WTC11 (cell line): ENCODE measurements at regions not wholly inside any gene's neighbourhood (a gene's known extent, or its start where the extent isn't known, plus 50 kb on each side); places are given as distances from the start of the nearest gene placed in this dataset.

Source experiments
- ATAC-seq: fragments of 200-7000 bp; cut with Tn5 transposase; 2 replicates; pipeline ENCODE4 v1.10.0; 2021; ENCODE audit warnings: mild to moderate bottlenecking, moderate library complexity
- CTCF ChIA-PET: fragments of 300-600 bp; sonication (Branson Sonifier 250); formaldehyde crosslinking; loops from one replicate; lab custom pipeline; 2021; ENCODE audit warnings: antibody characterized with exemption; lab: Charles Lee
- POLR2A ChIA-PET: fragments of 350-600 bp; sonication (Branson Sonifier 250); formaldehyde crosslinking; loops from one replicate; lab custom pipeline; 2021; ENCODE audit warnings: antibody characterized with exemption; lab: Charles Lee
- DNase-seq: peaks from one replicate; pipeline ENCODE4 v3.0.0; 2021; ENCODE audit warnings: low spot score
- H3K27ac Mint-ChIP-seq: 2 replicates; pipeline ENCODE4 v1.8.0; 2021; ENCODE audit warnings: mixed read lengths
- H3K27me3 Mint-ChIP-seq: 2 replicates; pipeline ENCODE4 v1.8.0; 2021; ENCODE audit warnings: low read depth, mild to moderate bottlenecking, moderate library complexity, mixed read lengths
- H3K36me3 Mint-ChIP-seq: 2 replicates; pipeline ENCODE4 v1.8.0; 2021; ENCODE audit warnings: mixed read lengths
- H3K4me1 Mint-ChIP-seq: 2 replicates; pipeline ENCODE4 v1.8.0; 2022; ENCODE audit warnings: mixed read lengths
- H3K4me3 Mint-ChIP-seq: 2 replicates; pipeline ENCODE4 v1.8.0; 2021; ENCODE audit warnings: mild to moderate bottlenecking, moderate library complexity, mixed read lengths
- H3K9me3 Mint-ChIP-seq: 2 replicates; pipeline ENCODE4 v1.8.0; 2021; ENCODE audit warnings: mixed read lengths
- ATF2 ChIP-seq: sonication (generic); formaldehyde crosslinking; IDR thresholded peaks from 2 replicates; pipeline ENCODE4 v1.8.1; 2022; ENCODE audit warnings: low read depth, missing genetic modification reagents, borderline replicate concordance
- ATF6 ChIP-seq: sonication (generic); formaldehyde crosslinking; IDR thresholded peaks from 2 replicates; pipeline ENCODE4 v1.8.1; 2023; ENCODE audit warnings: mild to moderate bottlenecking, missing genetic modification reagents
- E2F4 ChIP-seq: sonication (generic); formaldehyde crosslinking; IDR thresholded peaks from 2 replicates; pipeline ENCODE4 v1.8.1; 2022; ENCODE audit warnings: low read depth, mild to moderate bottlenecking, moderate library complexity, missing genetic modification reagents, borderline replicate concordance
- E2F5 ChIP-seq: sonication (generic); formaldehyde crosslinking; IDR thresholded peaks from 2 replicates; pipeline ENCODE4 v1.8.1; 2022; ENCODE audit warnings: mild to moderate bottlenecking, moderate library complexity, missing genetic modification reagents
- ERG ChIP-seq: fragments of 250-450 bp; sonication (Bioruptor Pico); IDR thresholded peaks from 2 replicates; pipeline ENCODE4 v1.8.0; 2021; ENCODE audit warnings: mild to moderate bottlenecking
- GRHL2 ChIP-seq: fragments of 250-450 bp; sonication (Bioruptor Pico); IDR thresholded peaks from 2 replicates; pipeline ENCODE4 v1.8.0; 2022; ENCODE audit warnings: mild to moderate bottlenecking, moderate library complexity; ENCODE audit not compliant: insufficient replicate concordance, severe bottlenecking
- GTF2I ChIP-seq: fragments of 250-450 bp; sonication (Bioruptor Pico); conservative IDR thresholded peaks from 2 replicates; pipeline ENCODE4 v1.4.0; 2021; ENCODE audit warnings: mild to moderate bottlenecking
- HMGA2 ChIP-seq: fragments of 250-450 bp; sonication (Bioruptor Pico); IDR thresholded peaks from 2 replicates; pipeline ENCODE4 v1.4.0; 2021; ENCODE audit warnings: mild to moderate bottlenecking, moderate library complexity
- HMGXB4 ChIP-seq: sonication (generic); formaldehyde crosslinking; IDR thresholded peaks from 2 replicates; pipeline ENCODE4 v1.8.1; 2023; ENCODE audit warnings: mild to moderate bottlenecking, moderate library complexity, missing genetic modification reagents
- JUN ChIP-seq: sonication (generic); formaldehyde crosslinking; IDR thresholded peaks from 2 replicates; pipeline ENCODE4 v1.8.0; 2023; ENCODE audit warnings: mild to moderate bottlenecking, missing genetic modification reagents
- MXD4 ChIP-seq: fragments of 250-450 bp; sonication (Bioruptor Pico); IDR thresholded peaks from 2 replicates; pipeline ENCODE4 v1.8.0; 2021; ENCODE audit warnings: mild to moderate bottlenecking, moderate library complexity, borderline replicate concordance
- OVOL2 ChIP-seq: fragments of 250-450 bp; sonication (Bioruptor Pico); IDR thresholded peaks from 2 replicates; pipeline ENCODE4 v1.9.0; 2021; ENCODE audit warnings: mild to moderate bottlenecking, borderline replicate concordance
- PREB ChIP-seq: sonication (generic); formaldehyde crosslinking; IDR thresholded peaks from 2 replicates; pipeline ENCODE4 v1.8.1; 2022; ENCODE audit warnings: mild to moderate bottlenecking, missing genetic modification reagents, moderate library complexity, borderline replicate concordance
- RELA ChIP-seq: sonication (generic); formaldehyde crosslinking; IDR thresholded peaks from 2 replicates; pipeline ENCODE4 v1.8.1; 2022; ENCODE audit warnings: missing genetic modification reagents, mild to moderate bottlenecking, borderline replicate concordance
- SMAD3 ChIP-seq: sonication (generic); formaldehyde crosslinking; IDR thresholded peaks from 2 replicates; pipeline ENCODE4 v1.8.0; 2022; ENCODE audit warnings: missing genetic modification reagents, mild to moderate bottlenecking, borderline replicate concordance
- STAT6 ChIP-seq: sonication (generic); formaldehyde crosslinking; conservative IDR thresholded peaks from 2 replicates; pipeline ENCODE4 v1.8.1; 2023; ENCODE audit warnings: mild to moderate bottlenecking, low read depth, missing genetic modification reagents, moderate library complexity
- TEAD4 ChIP-seq: sonication (generic); formaldehyde crosslinking; IDR thresholded peaks from 2 replicates; pipeline ENCODE4 v1.8.0; 2022; ENCODE audit warnings: mild to moderate bottlenecking, missing genetic modification reagents
- USF2 ChIP-seq: sonication (generic); formaldehyde crosslinking; IDR thresholded peaks from 2 replicates; pipeline ENCODE4 v1.8.1; 2023; ENCODE audit warnings: mild to moderate bottlenecking, missing genetic modification reagents, moderate library complexity
- ZNF138 ChIP-seq: sonication (generic); formaldehyde crosslinking; conservative IDR thresholded peaks from 2 replicates; pipeline ENCODE4 v1.8.1; 2022; ENCODE audit warnings: mild to moderate bottlenecking, moderate library complexity, missing genetic modification reagents
- ZNF219 ChIP-seq: sonication (generic); formaldehyde crosslinking; IDR thresholded peaks from 2 replicates; pipeline ENCODE4 v1.8.0; 2023; ENCODE audit warnings: missing genetic modification reagents, mild to moderate bottlenecking, borderline replicate concordance

- Mint-ChIP-seq H3K27me3 (no peaks in the 10 kb centered on the region), H3K4me3 (no peak overlapping the region), H3K27ac (no peak overlapping the region)
- POLR2A ChIA-PET = interaction anchor here (0.5 kb wide), 1 partner anchor 434 kb away, joined by 3 read pairs; no protein-coding TSS in a partner anchor
- CTCF ChIA-PET = no interaction called here
- TF ChIP-seq JUN (CRISPR knock-in tag) (no peak), E2F5 (no peak), TEAD4 (CRISPR knock-in tag) (no peak), RELA (CRISPR knock-in tag) (no peak), ATF6 (CRISPR knock-in tag) (no peak), HMGA2 (CRISPR knock-in tag) (no peak)
- TF ChIP-seq, all 79 proteins: peak for 0
- ATAC-seq = no peak
- Mint-ChIP-seq H3K36me3 (peaks cover 9% of the 10 kb centered on the region), H3K9me3 (peaks cover 20% of the 10 kb centered on the region), H3K4me1 (no peaks in the 10 kb centered on the region)
- DNase-seq = no peak
Observed at GRCh38 chr6:121837545-121838229, 402.2 kb downstream of the GJA1 start.

GRCh38 chr6:121838842-121839241 is 403.4 kb downstream of the GJA1 start:
- ChIA-PET CTCF (no interaction called here), POLR2A (no interaction called here)
- peaks cover 9% of the 10 kb centered on the region for H3K36me3 Mint-ChIP-seq
- ATAC-seq (no peak), DNase-seq (no peak)
- peaks cover 20% of the 10 kb centered on the region for H3K9me3 Mint-ChIP-seq
- no peaks in the 10 kb centered on the region for H3K4me1 Mint-ChIP-seq
- H3K27ac Mint-ChIP-seq = no peak overlapping the region
- no peak overlapping the region for H3K4me3 Mint-ChIP-seq
- no peaks in the 10 kb centered on the region for H3K27me3 Mint-ChIP-seq
- no peak for TF ChIP-seq SMAD3 (CRISPR knock-in tag)
- TF ChIP-seq GRHL2 (CRISPR knock-in tag) = no peak
- TF ChIP-seq E2F4 (CRISPR knock-in tag) = no peak
- TF ChIP-seq GTF2I (CRISPR knock-in tag) = no peak
- no peak for TF ChIP-seq USF2
- no peak for TF ChIP-seq HMGXB4 (CRISPR knock-in tag)
- TF ChIP-seq STAT6 (CRISPR knock-in tag) = no peak
- no peak for TF ChIP-seq PREB (CRISPR knock-in tag)
- TF ChIP-seq ATF2 (CRISPR knock-in tag) = no peak
- TF ChIP-seq ERG (CRISPR knock-in tag) = no peak
- no peak for TF ChIP-seq MXD4
- TF ChIP-seq OVOL2 (CRISPR knock-in tag) = no peak
- TF ChIP-seq ZNF219 (CRISPR knock-in tag) = no peak
- TF ChIP-seq ZNF138 = no peak
